ENCODE measurements at regions not wholly inside any gene's neighbourhood (a gene's known extent, or its start where the extent isn't known, plus 50 kb on each side); places are given as distances from the start of the nearest gene placed in this dataset.

GRCh38 chr3:177812492-177812891, 615.2 kb upstream of the TBL1XR1 start:
- no peaks in the 10 kb centered on the region for H3K36me3 ChIP-seq (ENCODE audit: insufficient read depth, low read depth, low read length)

GRCh38 chr3:177813322-177813721, 616.0 kb upstream of the TBL1XR1 start:
- Histone ChIP-seq H3K9ac (ENCODE audit: low read depth, low read length) (no peak overlapping the region), H3K36me3 (ENCODE audit: insufficient read depth, low read depth, low read length) (no peaks in the 10 kb centered on the region), H3K9me3 (ENCODE audit: insufficient read depth, low read depth, low read length) (no peaks in the 10 kb centered on the region), H3K27me3 (ENCODE audit: insufficient read depth, low read length) (no peaks in the 10 kb centered on the region), H3K27ac (ENCODE audit: low read length) (no peak overlapping the region), H3K4me1 (ENCODE audit: insufficient read depth, low read length) (no peaks in the 10 kb centered on the region), H3K4me3 (ENCODE audit: low read length) (no peak overlapping the region)

More at GRCh38 chr3:177812492-177812891, 615.2 kb upstream of the TBL1XR1 start:
- Histone ChIP-seq H3K4me3 (ENCODE audit: low read length) (no peak overlapping the region), H3K27ac (ENCODE audit: low read length) (no peak overlapping the region), H3K4me1 (ENCODE audit: insufficient read depth, low read length) (no peaks in the 10 kb centered on the region), H3K27me3 (ENCODE audit: insufficient read depth, low read length) (no peaks in the 10 kb centered on the region), H3K9ac (ENCODE audit: low read depth, low read length) (no peak overlapping the region), H3K9me3 (ENCODE audit: insufficient read depth, low read depth, low read length) (no peaks in the 10 kb centered on the region)

GRCh38 chr3:177816667-177817208, 619.5 kb upstream of the TBL1XR1 start:
- H3K4me3 ChIP-seq (ENCODE audit: low read length): no peak overlapping the region
- H3K36me3 ChIP-seq (ENCODE audit: insufficient read depth, low read depth, low read length): no peaks in the 10 kb centered on the region
- H3K27me3 ChIP-seq (ENCODE audit: insufficient read depth, low read length): no peaks in the 10 kb centered on the region
- no peaks in the 10 kb centered on the region for H3K4me1 ChIP-seq (ENCODE audit: insufficient read depth, low read length)
- no peak overlapping the region for H3K27ac ChIP-seq (ENCODE audit: low read length)
- H3K9me3 ChIP-seq (ENCODE audit: insufficient read depth, low read depth, low read length): no peaks in the 10 kb centered on the region
- H3K9ac ChIP-seq (ENCODE audit: low read depth, low read length): no peak overlapping the region

GRCh38 chr3:177817751-177818150, 620.5 kb upstream of the TBL1XR1 start:
- no peaks in the 10 kb centered on the region for H3K9me3 ChIP-seq (ENCODE audit: insufficient read depth, low read depth, low read length)
- H3K9ac ChIP-seq (ENCODE audit: low read depth, low read length): no peak overlapping the region
- no peaks in the 10 kb centered on the region for H3K36me3 ChIP-seq (ENCODE audit: insufficient read depth, low read depth, low read length)
- no peak overlapping the region for H3K4me3 ChIP-seq (ENCODE audit: low read length)
- H3K27me3 ChIP-seq (ENCODE audit: insufficient read depth, low read length): no peaks in the 10 kb centered on the region
- H3K4me1 ChIP-seq (ENCODE audit: insufficient read depth, low read length): no peaks in the 10 kb centered on the region
- no peak overlapping the region for H3K27ac ChIP-seq (ENCODE audit: low read length)

GRCh38 chr3:177818712-177819240, 621.5 kb upstream of the TBL1XR1 start:
- H3K4me1 ChIP-seq (ENCODE audit: insufficient read depth, low read length): peaks cover 1% of the 10 kb centered on the region; the same call in 1 of the 2 replicates
- no peaks in the 10 kb centered on the region for H3K9me3 ChIP-seq (ENCODE audit: insufficient read depth, low read depth, low read length)
- H3K36me3 ChIP-seq (ENCODE audit: insufficient read depth, low read depth, low read length): no peaks in the 10 kb centered on the region
- no peak overlapping the region for H3K9ac ChIP-seq (ENCODE audit: low read depth, low read length)
- H3K27ac ChIP-seq (ENCODE audit: low read length): no peak overlapping the region
- H3K4me3 ChIP-seq (ENCODE audit: low read length): no peak overlapping the region
- H3K27me3 ChIP-seq (ENCODE audit: insufficient read depth, low read length): no peaks in the 10 kb centered on the region

- Histone ChIP-seq H3K27me3 (ENCODE audit: insufficient read depth, low read length) (no peaks in the 10 kb centered on the region), H3K9me3 (ENCODE audit: insufficient read depth, low read depth, low read length) (no peaks in the 10 kb centered on the region), H3K4me3 (ENCODE audit: low read length) (no peak overlapping the region), H3K4me1 (ENCODE audit: insufficient read depth, low read length) (peaks cover 8% of the 10 kb centered on the region; the same call in 1 of the 2 replicates), H3K36me3 (ENCODE audit: insufficient read depth, low read depth, low read length) (no peaks in the 10 kb centered on the region), H3K27ac (ENCODE audit: low read length) (no peak overlapping the region), H3K9ac (ENCODE audit: low read depth, low read length) (no peak overlapping the region)
These were observed 623.5 kb upstream of the TBL1XR1 start for GRCh38 chr3:177820683-177821316.

GRCh38 chr3:177822681-177823096, 625.4 kb upstream of the TBL1XR1 start:
- Histone ChIP-seq H3K27me3 (ENCODE audit: insufficient read depth, low read length) (no peaks in the 10 kb centered on the region), H3K4me1 (ENCODE audit: insufficient read depth, low read length) (peaks cover 8% of the 10 kb centered on the region; the same call in 1 of the 2 replicates)

GRCh38 chr3:177823701-177824189, 626.5 kb upstream of the TBL1XR1 start:
- Histone ChIP-seq H3K4me1 (ENCODE audit: insufficient read depth, low read length) (peaks cover 8% of the 10 kb centered on the region; the same call in 1 of the 2 replicates), H3K4me3 (ENCODE audit: low read length) (no peak overlapping the region; the same call in 1 of the 2 replicates), H3K27me3 (ENCODE audit: insufficient read depth, low read length) (no peaks in the 10 kb centered on the region), H3K9me3 (ENCODE audit: insufficient read depth, low read depth, low read length) (no peaks in the 10 kb centered on the region), H3K27ac (ENCODE audit: low read length) (no peak overlapping the region), H3K9ac (ENCODE audit: low read depth, low read length) (no peak overlapping the region), H3K36me3 (ENCODE audit: insufficient read depth, low read depth, low read length) (no peaks in the 10 kb centered on the region)

More at GRCh38 chr3:177822681-177823096, 625.4 kb upstream of the TBL1XR1 start:
- Histone ChIP-seq H3K9ac (ENCODE audit: low read depth, low read length) (no peak overlapping the region), H3K4me3 (ENCODE audit: low read length) (no peak overlapping the region), H3K9me3 (ENCODE audit: insufficient read depth, low read depth, low read length) (no peaks in the 10 kb centered on the region), H3K27ac (ENCODE audit: low read length) (no peak overlapping the region), H3K36me3 (ENCODE audit: insufficient read depth, low read depth, low read length) (no peaks in the 10 kb centered on the region)

- Histone ChIP-seq H3K9me3 (ENCODE audit: insufficient read depth, low read depth, low read length) (no peaks in the 10 kb centered on the region), H3K4me1 (ENCODE audit: insufficient read depth, low read length) (peaks cover 8% of the 10 kb centered on the region; the same call in 1 of the 2 replicates), H3K9ac (ENCODE audit: low read depth, low read length) (no peak overlapping the region), H3K27me3 (ENCODE audit: insufficient read depth, low read length) (no peaks in the 10 kb centered on the region), H3K27ac (ENCODE audit: low read length) (no peak overlapping the region), H3K36me3 (ENCODE audit: insufficient read depth, low read depth, low read length) (no peaks in the 10 kb centered on the region), H3K4me3 (ENCODE audit: low read length) (no peak overlapping the region; the same call in 1 of the 2 replicates)
These were observed 627.0 kb upstream of the TBL1XR1 start for GRCh38 chr3:177824190-177824786.

GRCh38 chr3:177824841-177825240, 627.6 kb upstream of the TBL1XR1 start:
- Histone ChIP-seq H3K27ac (ENCODE audit: low read length) (no peak overlapping the region), H3K4me1 (ENCODE audit: insufficient read depth, low read length) (peaks cover 8% of the 10 kb centered on the region; the same call in 1 of the 2 replicates), H3K9ac (ENCODE audit: low read depth, low read length) (no peak overlapping the region), H3K4me3 (ENCODE audit: low read length) (no peak overlapping the region), H3K36me3 (ENCODE audit: insufficient read depth, low read depth, low read length) (no peaks in the 10 kb centered on the region), H3K9me3 (ENCODE audit: insufficient read depth, low read depth, low read length) (no peaks in the 10 kb centered on the region), H3K27me3 (ENCODE audit: insufficient read depth, low read length) (no peaks in the 10 kb centered on the region)

- H3K9me3 ChIP-seq (ENCODE audit: insufficient read depth, low read depth, low read length): no peaks in the 10 kb centered on the region
- H3K27me3 ChIP-seq (ENCODE audit: insufficient read depth, low read length): no peaks in the 10 kb centered on the region
- no peaks in the 10 kb centered on the region for H3K36me3 ChIP-seq (ENCODE audit: insufficient read depth, low read depth, low read length)
- H3K4me3 ChIP-seq (ENCODE audit: low read length): no peak overlapping the region
- H3K27ac ChIP-seq (ENCODE audit: low read length): no peak overlapping the region
- H3K4me1 ChIP-seq (ENCODE audit: insufficient read depth, low read length): peaks cover 8% of the 10 kb centered on the region; the same call in 1 of the 2 replicates
- H3K9ac ChIP-seq (ENCODE audit: low read depth, low read length): no peak overlapping the region
These were observed 629.0 kb upstream of the TBL1XR1 start for GRCh38 chr3:177826253-177826652.
